ENCODE measurements at regions not wholly inside any gene's neighbourhood (a gene's known extent, or its start where the extent isn't known, plus 50 kb on each side); places are given as distances from the start of the nearest gene placed in this dataset.

GRCh38 chr16:7137560-7138330 lies 194.9 kb upstream of the RBFOX1 start:
- Histone ChIP-seq H4K20me1 (ENCODE audit: insufficient read depth, low read depth, low read length) (no peaks in the 10 kb centered on the region), H3K4me1 (ENCODE audit: low read length) (no peaks in the 10 kb centered on the region), H3K27me3 (ENCODE audit: low read length) (no peaks in the 10 kb centered on the region), H3K9ac (ENCODE audit: low read length) (no peak overlapping the region), H2AFZ (ENCODE audit: low read length) (no peak overlapping the region), H3K36me3 (ENCODE audit: insufficient read depth, low read length) (no peaks in the 10 kb centered on the region), H3K4me3 (ENCODE audit: low read length) (no peak overlapping the region), H3K9me2 (replicated peaks; ENCODE audit: insufficient read depth, low read length) (no peaks in the 10 kb centered on the region), H3K79me2 (ENCODE audit: low read length) (no peaks in the 10 kb centered on the region), H3K9me3 (ENCODE audit: low read length) (peaks cover 12% of the 10 kb centered on the region), H3K27ac (ENCODE audit: low read length) (no peak overlapping the region), H3K4me2 (ENCODE audit: low read depth, low read length, poor library complexity, severe bottlenecking) (no peak overlapping the region)
- no peak for DNase-seq

- no peaks in the 10 kb centered on the region for H3K79me2 ChIP-seq (ENCODE audit: low read length)
- DNase-seq: no peak
- no peak overlapping the region for H3K27ac ChIP-seq (ENCODE audit: low read length)
- no peaks in the 10 kb centered on the region for H3K4me1 ChIP-seq (ENCODE audit: low read length)
- H3K36me3 ChIP-seq (ENCODE audit: insufficient read depth, low read length): no peaks in the 10 kb centered on the region
- H3K4me2 ChIP-seq (ENCODE audit: low read depth, low read length, poor library complexity, severe bottlenecking): no peak overlapping the region
- no peak overlapping the region for H3K4me3 ChIP-seq (ENCODE audit: low read length)
- peaks cover 12% of the 10 kb centered on the region for H3K9me3 ChIP-seq (ENCODE audit: low read length)
- no peak overlapping the region for H2AFZ ChIP-seq (ENCODE audit: low read length)
- no peaks in the 10 kb centered on the region for H4K20me1 ChIP-seq (ENCODE audit: insufficient read depth, low read depth, low read length)
- H3K9me2 ChIP-seq (replicated peaks; ENCODE audit: insufficient read depth, low read length): no peaks in the 10 kb centered on the region
- no peaks in the 10 kb centered on the region for H3K27me3 ChIP-seq (ENCODE audit: low read length)
- no peak overlapping the region for H3K9ac ChIP-seq (ENCODE audit: low read length)
Measured at GRCh38 chr16:7132465-7132864, 200.2 kb upstream of the RBFOX1 start.

- Histone ChIP-seq H3K4me2 (ENCODE audit: low read depth, low read length, poor library complexity, severe bottlenecking) (no peak overlapping the region), H3K4me3 (ENCODE audit: low read length) (no peak overlapping the region), H3K9me2 (replicated peaks; ENCODE audit: insufficient read depth, low read length) (no peaks in the 10 kb centered on the region), H3K36me3 (ENCODE audit: insufficient read depth, low read length) (no peaks in the 10 kb centered on the region), H2AFZ (ENCODE audit: low read length) (no peak overlapping the region), H4K20me1 (ENCODE audit: insufficient read depth, low read depth, low read length) (no peaks in the 10 kb centered on the region), H3K79me2 (ENCODE audit: low read length) (no peaks in the 10 kb centered on the region), H3K27ac (ENCODE audit: low read length) (no peak overlapping the region), H3K27me3 (ENCODE audit: low read length) (no peaks in the 10 kb centered on the region), H3K9ac (ENCODE audit: low read length) (no peak overlapping the region), H3K4me1 (ENCODE audit: low read length) (no peaks in the 10 kb centered on the region), H3K9me3 (ENCODE audit: low read length) (peaks cover 11% of the 10 kb centered on the region)
- no peak for DNase-seq
Measured at GRCh38 chr16:7124701-7125100, 207.9 kb upstream of the RBFOX1 start.

GRCh38 chr16:7124242-7124641 lies 208.4 kb upstream of the RBFOX1 start:
- H3K4me1 ChIP-seq (ENCODE audit: low read length): no peaks in the 10 kb centered on the region
- H2AFZ ChIP-seq (ENCODE audit: low read length): no peak overlapping the region
- H3K9ac ChIP-seq (ENCODE audit: low read length): no peak overlapping the region
- H3K9me2 ChIP-seq (replicated peaks; ENCODE audit: insufficient read depth, low read length): no peaks in the 10 kb centered on the region
- no peaks in the 10 kb centered on the region for H3K36me3 ChIP-seq (ENCODE audit: insufficient read depth, low read length)
- H3K79me2 ChIP-seq (ENCODE audit: low read length): no peaks in the 10 kb centered on the region
- no peak overlapping the region for H3K4me2 ChIP-seq (ENCODE audit: low read depth, low read length, poor library complexity, severe bottlenecking)
- H3K27ac ChIP-seq (ENCODE audit: low read length): no peak overlapping the region
- H3K27me3 ChIP-seq (ENCODE audit: low read length): no peaks in the 10 kb centered on the region
- H4K20me1 ChIP-seq (ENCODE audit: insufficient read depth, low read depth, low read length): no peaks in the 10 kb centered on the region
- H3K4me3 ChIP-seq (ENCODE audit: low read length): no peak overlapping the region
- peaks cover 11% of the 10 kb centered on the region for H3K9me3 ChIP-seq (ENCODE audit: low read length)
- DNase-seq: no peak

- H3K79me2 ChIP-seq (ENCODE audit: low read length): no peaks in the 10 kb centered on the region
- H3K4me2 ChIP-seq (ENCODE audit: low read depth, low read length, poor library complexity, severe bottlenecking): no peak overlapping the region
- no peaks in the 10 kb centered on the region for H4K20me1 ChIP-seq (ENCODE audit: insufficient read depth, low read depth, low read length)
- H3K4me3 ChIP-seq (ENCODE audit: low read length): no peak overlapping the region
- no peaks in the 10 kb centered on the region for H3K36me3 ChIP-seq (ENCODE audit: insufficient read depth, low read length)
- H3K27ac ChIP-seq (ENCODE audit: low read length): no peak overlapping the region
- H3K9me2 ChIP-seq (replicated peaks; ENCODE audit: insufficient read depth, low read length): no peaks in the 10 kb centered on the region
- no peak overlapping the region for H3K9ac ChIP-seq (ENCODE audit: low read length)
- H3K27me3 ChIP-seq (ENCODE audit: low read length): no peaks in the 10 kb centered on the region
- no peaks in the 10 kb centered on the region for H3K4me1 ChIP-seq (ENCODE audit: low read length)
- no peak for DNase-seq
- no peak overlapping the region for H2AFZ ChIP-seq (ENCODE audit: low read length)
- H3K9me3 ChIP-seq (ENCODE audit: low read length): peaks cover 34% of the 10 kb centered on the region
Measured at GRCh38 chr16:7116734-7117133, 215.9 kb upstream of the RBFOX1 start.

- Histone ChIP-seq H3K4me2 (ENCODE audit: low read depth, low read length, poor library complexity, severe bottlenecking) (no peak overlapping the region), H3K36me3 (ENCODE audit: insufficient read depth, low read length) (no peaks in the 10 kb centered on the region), H4K20me1 (ENCODE audit: insufficient read depth, low read depth, low read length) (no peaks in the 10 kb centered on the region), H3K9me3 (ENCODE audit: low read length) (peaks cover 30% of the 10 kb centered on the region), H3K9me2 (replicated peaks; ENCODE audit: insufficient read depth, low read length) (no peaks in the 10 kb centered on the region), H3K27ac (ENCODE audit: low read length) (no peak overlapping the region), H3K79me2 (ENCODE audit: low read length) (no peaks in the 10 kb centered on the region), H2AFZ (ENCODE audit: low read length) (no peak overlapping the region), H3K4me1 (ENCODE audit: low read length) (no peaks in the 10 kb centered on the region), H3K9ac (ENCODE audit: low read length) (no peak overlapping the region), H3K27me3 (ENCODE audit: low read length) (no peaks in the 10 kb centered on the region), H3K4me3 (ENCODE audit: low read length) (no peak overlapping the region)
- DNase-seq: no peak
Measured at GRCh38 chr16:7115898-7116297, 216.7 kb upstream of the RBFOX1 start.

GRCh38 chr16:7113949-7114348 lies 218.7 kb upstream of the RBFOX1 start:
- no peak overlapping the region for H3K4me2 ChIP-seq (ENCODE audit: low read depth, low read length, poor library complexity, severe bottlenecking)
- no peak for DNase-seq
- H3K27me3 ChIP-seq (ENCODE audit: low read length): no peaks in the 10 kb centered on the region
- no peaks in the 10 kb centered on the region for H3K9me2 ChIP-seq (replicated peaks; ENCODE audit: insufficient read depth, low read length)
- peaks cover 25% of the 10 kb centered on the region for H3K9me3 ChIP-seq (ENCODE audit: low read length)
- H3K27ac ChIP-seq (ENCODE audit: low read length): no peak overlapping the region
- H3K4me1 ChIP-seq (ENCODE audit: low read length): no peaks in the 10 kb centered on the region
- no peak overlapping the region for H3K9ac ChIP-seq (ENCODE audit: low read length)
- no peak overlapping the region for H2AFZ ChIP-seq (ENCODE audit: low read length)
- H3K36me3 ChIP-seq (ENCODE audit: insufficient read depth, low read length): no peaks in the 10 kb centered on the region
- H4K20me1 ChIP-seq (ENCODE audit: insufficient read depth, low read depth, low read length): no peaks in the 10 kb centered on the region
- no peaks in the 10 kb centered on the region for H3K79me2 ChIP-seq (ENCODE audit: low read length)
- no peak overlapping the region for H3K4me3 ChIP-seq (ENCODE audit: low read length)

- Histone ChIP-seq H3K9ac (ENCODE audit: low read length) (no peak overlapping the region), H3K4me3 (ENCODE audit: low read length) (no peak overlapping the region), H3K79me2 (ENCODE audit: low read length) (no peaks in the 10 kb centered on the region), H3K9me3 (ENCODE audit: low read length) (peaks cover 20% of the 10 kb centered on the region), H3K36me3 (ENCODE audit: insufficient read depth, low read length) (no peaks in the 10 kb centered on the region), H4K20me1 (ENCODE audit: insufficient read depth, low read depth, low read length) (no peaks in the 10 kb centered on the region), H3K4me1 (ENCODE audit: low read length) (no peaks in the 10 kb centered on the region), H3K27me3 (ENCODE audit: low read length) (no peaks in the 10 kb centered on the region), H3K9me2 (replicated peaks; ENCODE audit: insufficient read depth, low read length) (no peaks in the 10 kb centered on the region), H2AFZ (ENCODE audit: low read length) (no peak overlapping the region), H3K4me2 (ENCODE audit: low read depth, low read length, poor library complexity, severe bottlenecking) (no peak overlapping the region), H3K27ac (ENCODE audit: low read length) (no peak overlapping the region)
- DNase-seq: no peak
Measured at GRCh38 chr16:7113395-7113794, 219.2 kb upstream of the RBFOX1 start.

Measured in Karpas-422 (cell line).